GM12875 (cell line): ENCODE measurements at regions not wholly inside any gene's neighbourhood (a gene's known extent, or its start where the extent isn't known, plus 50 kb on each side); places are given as distances from the start of the nearest gene placed in this dataset.

ENCODE experiments used
- H3K4me3 ChIP-seq: one replicate; pipeline ENCODE4 v1.5.1; 2011; ENCODE audit warnings: low read depth, low read length, control low read depth
- TF ChIP-seq, protein P1 (sequence below): IDR thresholded peaks from 2 replicates; pipeline ENCODE4 v1.5.1; 2011; ENCODE audit warnings: low read depth, mild to moderate bottlenecking, control low read depth, inconsistent platforms, low read length, moderate library complexity, borderline replicate concordance; ENCODE audit not compliant: insufficient read depth

DNA sequence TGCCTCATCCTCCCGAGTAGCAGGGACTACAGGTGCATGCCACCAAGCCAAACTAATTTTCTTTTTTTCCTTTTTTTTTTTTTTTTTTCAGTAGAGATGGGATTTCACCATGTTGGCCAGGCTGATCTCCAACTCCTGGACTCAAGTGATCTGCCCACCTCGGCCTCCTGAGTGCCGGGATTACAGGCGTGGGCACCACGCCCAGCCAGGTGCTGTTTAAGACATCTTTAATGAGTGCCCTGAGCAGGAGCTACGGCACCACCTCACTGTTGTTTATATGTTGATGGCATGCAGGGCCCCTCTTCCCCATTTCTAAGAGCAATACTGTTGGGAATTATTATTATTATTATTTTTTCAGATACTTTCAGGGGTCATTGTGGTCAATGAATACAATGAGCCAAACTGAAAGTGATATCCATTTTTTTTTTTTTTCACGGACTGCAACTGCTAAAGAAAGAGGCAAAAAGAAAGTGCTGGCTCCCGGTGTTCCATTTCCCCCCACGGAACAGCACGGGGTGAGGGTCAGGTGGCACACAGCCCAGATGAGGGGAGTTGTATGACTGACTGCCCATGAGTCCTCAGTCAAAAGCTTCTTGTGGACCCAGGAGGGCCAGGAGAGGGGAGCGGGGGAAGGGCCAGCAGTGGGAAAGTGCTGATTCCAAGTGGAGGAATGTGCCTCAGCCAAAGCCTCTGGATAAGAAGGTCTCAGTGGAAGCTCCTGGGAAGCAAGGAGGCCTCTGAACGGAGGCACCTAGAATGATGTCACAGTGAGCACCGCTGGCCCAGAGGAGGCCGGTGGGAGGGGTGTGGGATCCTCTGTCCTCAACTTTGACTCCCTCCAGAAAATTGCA lies 101.8 kb upstream of the HPF1 start:
- no peak overlapping the region for H3K4me3 ChIP-seq
- TF ChIP-seq, protein P1, sequence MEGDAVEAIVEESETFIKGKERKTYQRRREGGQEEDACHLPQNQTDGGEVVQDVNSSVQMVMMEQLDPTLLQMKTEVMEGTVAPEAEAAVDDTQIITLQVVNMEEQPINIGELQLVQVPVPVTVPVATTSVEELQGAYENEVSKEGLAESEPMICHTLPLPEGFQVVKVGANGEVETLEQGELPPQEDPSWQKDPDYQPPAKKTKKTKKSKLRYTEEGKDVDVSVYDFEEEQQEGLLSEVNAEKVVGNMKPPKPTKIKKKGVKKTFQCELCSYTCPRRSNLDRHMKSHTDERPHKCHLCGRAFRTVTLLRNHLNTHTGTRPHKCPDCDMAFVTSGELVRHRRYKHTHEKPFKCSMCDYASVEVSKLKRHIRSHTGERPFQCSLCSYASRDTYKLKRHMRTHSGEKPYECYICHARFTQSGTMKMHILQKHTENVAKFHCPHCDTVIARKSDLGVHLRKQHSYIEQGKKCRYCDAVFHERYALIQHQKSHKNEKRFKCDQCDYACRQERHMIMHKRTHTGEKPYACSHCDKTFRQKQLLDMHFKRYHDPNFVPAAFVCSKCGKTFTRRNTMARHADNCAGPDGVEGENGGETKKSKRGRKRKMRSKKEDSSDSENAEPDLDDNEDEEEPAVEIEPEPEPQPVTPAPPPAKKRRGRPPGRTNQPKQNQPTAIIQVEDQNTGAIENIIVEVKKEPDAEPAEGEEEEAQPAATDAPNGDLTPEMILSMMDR = no peak

DNA sequence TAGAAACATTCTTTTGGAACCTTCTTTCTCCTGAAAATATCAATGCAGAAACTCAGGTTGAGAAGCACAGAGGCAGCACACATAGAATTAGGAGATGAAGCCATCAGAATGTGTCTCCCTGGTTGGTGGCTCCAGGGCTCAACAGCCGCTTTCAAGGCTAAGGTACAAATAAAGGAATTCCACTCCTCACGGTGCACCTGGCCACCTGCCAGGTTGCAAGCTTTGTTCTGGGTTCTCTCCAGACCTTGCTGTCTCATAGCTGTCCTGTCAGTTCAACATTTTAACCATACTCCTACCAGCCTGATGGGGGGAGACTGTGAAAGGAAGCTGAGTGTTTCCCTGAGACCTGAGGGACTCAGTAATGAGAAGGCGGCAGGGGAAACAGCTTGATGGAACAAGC lies 96.3 kb upstream of the HPF1 start:
- no peak overlapping the region for H3K4me3 ChIP-seq

DNA sequence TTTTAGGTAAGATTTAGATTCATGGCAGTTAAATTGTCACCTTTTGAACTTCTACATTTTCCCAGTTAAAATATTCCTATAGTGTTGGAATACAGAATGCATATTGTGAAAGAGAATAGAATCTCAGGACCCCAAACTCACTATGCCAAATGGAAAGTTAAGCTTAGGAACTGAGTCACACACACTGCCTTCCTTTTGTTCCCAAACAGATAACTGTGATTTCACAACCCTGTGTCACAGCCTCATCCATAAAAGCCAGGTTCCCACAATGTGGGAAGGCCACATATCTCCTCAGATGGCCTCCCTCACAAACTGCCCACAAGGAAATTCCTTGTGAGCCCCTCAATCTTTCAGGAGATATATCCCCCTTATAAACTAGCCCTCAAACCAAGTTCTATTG lies 94.7 kb upstream of the HPF1 start:
- H3K4me3 ChIP-seq = no peak overlapping the region
- TF ChIP-seq, protein P1 = no peak

More for the DNA sequence above, 96.3 kb upstream of the HPF1 start:
- TF ChIP-seq, protein P1 = no peak

DNA sequence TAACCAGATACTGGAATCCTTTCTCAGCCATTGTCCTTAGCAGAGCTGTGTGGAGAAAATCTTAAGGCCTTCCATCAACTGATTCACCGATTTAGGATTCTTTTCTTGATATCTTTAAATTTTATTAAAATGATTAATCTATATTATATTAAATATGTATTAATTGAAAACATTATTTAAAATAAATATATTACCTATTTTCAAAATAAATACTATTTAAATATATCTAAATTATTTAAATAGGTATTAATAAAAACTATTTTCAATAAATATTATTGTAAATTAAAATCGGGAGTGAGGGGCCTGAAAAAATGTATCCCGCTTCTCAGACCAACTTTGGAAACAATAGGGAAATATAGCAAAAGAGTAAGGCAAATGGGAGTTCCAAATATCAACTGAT lies 94.0 kb upstream of the HPF1 start:
- no peak overlapping the region for H3K4me3 ChIP-seq
- TF ChIP-seq, protein P1 = no peak

DNA sequence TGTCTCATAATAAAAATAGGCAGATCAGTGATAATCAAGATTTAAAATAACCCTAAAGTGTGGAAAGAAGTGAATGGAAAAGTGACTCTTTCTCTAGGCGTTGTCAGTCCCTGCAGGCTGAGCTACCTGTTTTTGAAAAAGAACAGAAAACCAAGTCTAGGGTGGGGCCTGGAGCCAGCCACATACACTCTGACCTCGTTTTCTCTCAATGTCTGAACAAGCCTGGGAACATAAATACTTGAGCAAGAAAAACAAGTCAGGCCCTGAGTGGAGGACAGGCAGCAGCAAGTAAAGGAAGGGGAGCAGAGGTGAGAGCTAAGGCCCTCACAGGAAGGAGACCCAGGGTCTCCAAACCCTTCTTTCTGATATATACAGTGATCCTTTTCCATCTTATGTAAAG lies 91.7 kb upstream of the HPF1 start:
- TF ChIP-seq, protein P1 = no peak
- H3K4me3 ChIP-seq = no peak overlapping the region

DNA sequence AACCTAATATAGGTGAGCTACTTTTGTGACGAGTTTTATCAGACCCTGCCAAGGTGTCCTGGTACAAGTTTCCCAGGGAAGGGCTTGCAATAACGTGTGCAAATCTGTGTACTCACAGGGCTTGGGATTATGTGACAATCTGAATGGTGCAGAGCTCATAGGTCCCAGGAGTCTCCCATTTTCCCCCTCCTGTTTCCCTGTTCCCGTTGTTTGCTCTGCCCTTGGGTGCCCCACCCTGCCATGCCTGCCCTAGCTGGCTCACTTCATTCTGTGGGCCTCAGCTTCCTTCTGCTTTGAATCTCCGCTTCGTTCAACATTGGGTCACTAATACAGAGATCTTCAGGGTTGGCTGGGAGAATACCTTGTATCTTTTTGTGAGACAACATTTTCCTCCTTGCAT lies 90.3 kb upstream of the HPF1 start:
- H3K4me3 ChIP-seq = no peak overlapping the region
- TF ChIP-seq, protein P1 = no peak

DNA sequence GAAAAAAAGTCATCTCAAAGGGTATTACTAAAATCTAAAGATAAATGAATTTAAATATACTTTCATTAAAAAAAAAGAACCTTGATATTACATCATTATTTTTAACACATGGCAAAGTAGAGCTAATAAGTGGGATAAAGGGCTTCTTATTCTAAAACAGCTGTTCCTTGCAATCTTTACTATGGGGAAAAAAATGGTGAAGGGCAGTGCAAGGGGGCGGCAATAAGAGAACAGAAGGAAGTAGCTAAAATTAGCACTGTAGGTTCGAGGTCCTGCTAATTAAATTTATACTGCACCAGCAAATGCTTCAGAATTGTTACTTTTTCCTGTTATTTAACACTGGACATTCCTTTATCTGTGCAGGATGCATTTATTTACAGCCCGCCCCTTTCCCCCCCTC lies 89.4 kb upstream of the HPF1 start:
- TF ChIP-seq, protein P1 = no peak
- no peak overlapping the region for H3K4me3 ChIP-seq
